SHP77 (cell line): ENCODE measurements at regions not wholly inside any gene's neighbourhood (a gene's known extent, or its start where the extent isn't known, plus 50 kb on each side); places are given as distances from the start of the nearest gene placed in this dataset.

Experiments
- DNase-seq, 2 experiments: peaks; one replicate each; lab custom pipeline; 2025; lab: John Stamatoyannopoulos, UW

- no peak for DNase-seq
Observed at GRCh38 chr9:108645520-108645919, 210.3 kb downstream of the ACTL7B start.

- DNase-seq: no peak
Observed at GRCh38 chr9:108643731-108644510, 211.9 kb downstream of the ACTL7B start.

- no peak for DNase-seq
Observed at GRCh38 chr9:108642871-108643270, 212.9 kb downstream of the ACTL7B start.

DNA sequence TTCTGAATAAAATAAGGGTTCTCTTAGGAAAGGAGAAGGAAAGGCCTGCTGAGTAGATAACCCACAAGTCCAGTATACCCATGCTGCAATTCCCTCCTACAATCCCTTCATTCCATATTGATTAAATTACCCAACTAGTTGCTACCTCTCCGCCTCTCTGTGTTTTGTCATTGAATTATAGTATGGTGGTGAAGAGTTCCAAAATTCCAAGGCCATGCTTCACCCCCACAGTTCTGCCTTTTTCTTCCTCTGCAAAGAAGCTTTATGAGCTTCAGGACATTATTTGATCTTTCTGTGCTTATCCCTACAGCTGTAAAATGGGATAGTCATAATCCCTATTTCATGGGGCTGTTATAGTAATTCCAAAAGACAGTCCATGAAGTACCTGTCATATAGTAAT is 215.6 kb downstream of the ACTL7B start:
- DNase-seq: no peak

GRCh38 chr9:108639696-108640095 is 216.1 kb downstream of the ACTL7B start:
- no peak for DNase-seq

DNA sequence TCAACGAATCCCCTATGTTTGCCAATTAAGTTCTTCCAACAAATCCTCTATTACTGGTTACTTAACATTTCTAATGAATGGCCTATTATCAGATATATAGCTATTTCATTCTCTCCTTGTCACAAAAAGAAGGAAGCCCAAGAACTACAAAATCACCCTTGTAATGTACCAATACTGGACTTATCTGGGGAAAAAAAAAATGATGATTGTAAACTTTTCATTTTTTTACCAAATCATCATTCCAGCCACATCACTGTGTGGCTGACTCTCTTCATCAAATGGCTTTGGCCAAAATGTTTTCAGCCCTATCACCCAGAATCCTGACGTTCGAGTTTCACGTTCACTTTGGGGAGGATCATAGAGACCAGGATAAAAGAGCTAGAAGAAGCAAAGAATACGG is 216.7 kb downstream of the ACTL7B start:
- DNase-seq: no peak

- no peak for DNase-seq
Observed at GRCh38 chr9:108637340-108637739, 218.4 kb downstream of the ACTL7B start.

DNA sequence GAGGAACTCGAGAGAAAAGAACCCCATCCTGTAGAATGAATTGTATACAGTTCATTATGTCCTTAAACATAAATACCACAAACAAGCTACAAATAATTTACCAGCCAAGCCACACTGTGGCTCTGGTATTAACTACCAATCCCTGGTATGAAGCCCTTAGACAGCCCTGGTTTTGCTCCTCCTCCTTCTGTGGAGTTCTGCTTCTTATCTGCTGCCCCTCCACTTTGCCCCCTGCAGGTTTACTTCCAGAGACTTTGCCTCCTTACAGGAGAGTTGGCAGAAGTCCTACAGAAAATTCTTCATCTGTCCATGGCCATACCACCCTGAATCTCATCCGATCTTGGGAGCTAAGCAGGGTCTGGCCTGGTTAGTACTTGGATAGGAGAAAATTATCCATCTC is 219.8 kb downstream of the ACTL7B start:
- DNase-seq: no peak

GRCh38 chr9:108634672-108635462 is 220.9 kb downstream of the ACTL7B start:
- no peak for DNase-seq

DNA sequence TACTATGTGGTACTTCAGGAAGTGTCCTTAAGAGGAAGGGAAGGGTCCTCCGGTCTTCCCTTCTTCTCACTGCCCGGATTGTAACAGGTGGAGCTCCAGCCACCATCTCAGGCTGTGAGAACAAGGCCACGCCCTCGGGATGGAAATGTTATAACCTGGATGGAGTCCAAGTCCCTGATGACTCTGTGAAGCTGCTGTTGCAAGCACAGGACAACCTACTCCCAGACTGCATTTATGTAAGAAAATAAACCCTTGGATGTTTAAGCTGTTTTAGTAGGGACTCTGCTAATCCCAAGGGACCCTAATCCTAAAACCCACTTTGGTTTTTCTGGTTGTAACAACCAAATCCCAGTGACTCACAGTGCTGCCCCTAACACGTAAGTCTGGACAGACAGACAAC is 221.6 kb downstream of the ACTL7B start:
- DNase-seq: peak in 1 of 2 experiments; percentile 42

DNA sequence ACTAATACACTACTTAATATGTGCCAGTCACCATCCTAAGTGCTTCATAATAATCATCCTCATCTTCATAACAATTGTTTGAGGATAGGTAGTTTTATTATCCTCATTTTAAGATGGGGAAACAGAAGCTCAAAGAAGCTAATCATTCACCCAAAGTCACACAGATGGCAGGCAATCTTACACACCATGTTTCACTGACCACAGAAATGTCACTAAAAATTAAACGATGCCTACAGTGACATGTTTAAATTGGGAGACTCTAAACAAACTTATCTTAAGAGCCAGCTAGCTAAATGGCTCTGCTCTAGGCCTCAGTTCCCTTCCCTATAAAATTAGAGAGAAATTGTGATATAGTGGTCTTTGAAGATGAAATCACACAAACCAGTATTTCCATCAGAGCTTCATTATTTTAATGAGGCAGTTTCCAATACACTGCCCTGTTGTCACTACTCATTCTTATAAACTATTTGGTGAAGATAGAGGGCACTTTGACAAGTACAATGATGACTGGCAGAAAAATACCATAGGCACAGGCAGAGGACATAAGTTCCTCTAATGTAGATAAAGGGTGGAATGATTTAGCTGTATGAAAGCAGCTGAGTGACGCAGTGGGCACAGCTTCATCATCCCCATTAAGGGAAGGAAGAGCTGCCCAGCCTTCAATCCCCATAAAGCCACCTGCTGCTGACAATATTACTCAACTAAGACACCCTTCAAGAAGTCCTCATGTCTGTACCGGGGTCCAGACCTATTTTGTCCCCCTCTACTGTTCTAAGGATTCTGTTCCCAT is 224.1 kb downstream of the ACTL7B start:
- no peak for DNase-seq

- no peak for DNase-seq
Observed at GRCh38 chr9:108628316-108628715, 227.5 kb downstream of the ACTL7B start.

GRCh38 chr9:108626743-108627142 is 229.0 kb downstream of the ACTL7B start:
- no peak for DNase-seq

DNA sequence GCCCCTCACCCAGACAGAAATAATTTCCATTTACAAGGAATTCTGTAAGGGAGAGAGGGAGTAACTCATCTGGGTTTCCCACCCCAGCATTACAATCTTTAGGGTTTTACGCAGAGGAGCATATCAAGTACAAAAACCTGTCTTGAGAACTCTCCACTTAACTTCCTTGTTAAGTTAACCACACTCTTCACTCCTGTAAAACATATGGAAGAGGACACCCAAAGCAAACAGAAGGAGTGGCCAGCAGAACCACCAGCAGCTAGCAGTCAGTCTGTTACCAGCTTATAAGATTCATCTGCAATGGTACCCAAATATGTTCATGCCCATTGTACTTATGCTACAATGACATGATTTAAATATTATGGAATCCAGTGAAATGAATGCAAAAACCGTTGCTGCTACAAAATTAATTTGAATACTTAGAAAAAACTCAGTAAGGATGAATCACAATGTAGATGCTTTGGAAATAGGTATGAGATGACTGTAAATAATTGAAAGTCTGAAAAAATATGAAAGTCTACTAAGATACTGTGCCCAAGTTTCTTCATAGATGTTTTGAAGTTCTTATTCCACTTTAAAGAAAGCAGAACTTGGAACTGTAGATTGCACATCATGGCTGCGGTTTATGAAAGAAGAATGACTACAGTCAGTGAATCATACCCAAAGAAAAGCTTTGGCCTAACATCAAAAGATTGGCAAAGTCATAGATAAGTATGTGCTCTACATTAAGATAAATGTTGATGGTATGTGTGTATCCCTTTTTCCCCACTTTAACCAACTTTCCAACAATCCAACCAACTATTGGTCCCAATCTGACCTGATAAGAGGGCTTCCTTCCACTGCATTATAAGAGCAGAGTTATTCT is 233.6 kb downstream of the ACTL7B start:
- no peak for DNase-seq

DNA sequence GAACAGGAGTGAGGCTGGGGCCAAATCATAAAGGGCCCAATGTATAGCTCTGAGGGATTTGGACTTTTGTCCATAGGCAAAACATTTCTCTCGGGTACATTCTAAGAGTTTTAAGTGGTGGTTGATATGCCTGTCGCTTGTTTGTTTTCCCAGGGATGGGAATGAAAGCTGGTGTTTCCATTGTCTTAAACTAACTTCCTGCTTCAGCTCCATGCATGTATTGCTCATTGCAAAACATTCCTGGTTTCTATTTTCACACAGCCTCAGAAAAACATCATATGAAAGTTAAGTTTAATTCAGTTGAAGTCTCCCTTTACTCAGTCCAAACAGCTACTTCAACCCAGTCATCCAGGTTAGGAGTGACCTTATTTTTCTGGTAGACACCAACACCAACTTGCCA is 235.0 kb downstream of the ACTL7B start:
- DNase-seq: no peak

- DNase-seq: no peak
Observed at GRCh38 chr9:108618906-108619550, 236.8 kb downstream of the ACTL7B start.

- DNase-seq: no peak
Observed at GRCh38 chr9:108617676-108618075, 238.1 kb downstream of the ACTL7B start.

DNA sequence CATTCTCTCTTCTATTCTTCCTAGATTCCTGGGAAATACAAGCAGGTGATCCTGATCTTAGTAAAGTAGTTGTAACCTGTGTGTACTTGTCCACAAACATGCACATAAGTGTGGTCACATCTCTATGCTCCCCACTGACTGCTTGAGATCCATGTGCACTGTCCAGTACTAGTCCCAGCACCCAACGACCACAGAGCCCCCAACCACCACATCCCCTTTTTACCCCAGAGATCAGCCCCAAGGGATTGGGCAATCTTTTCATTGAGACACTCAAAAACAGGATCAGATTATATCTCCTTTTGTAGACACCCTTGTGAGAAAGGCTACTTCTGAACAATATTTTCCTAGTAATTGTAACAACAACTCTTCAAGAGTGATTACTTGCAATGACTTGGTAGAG is 240.6 kb downstream of the ACTL7B start:
- no peak for DNase-seq

GRCh38 chr9:108612513-108612912 is 243.3 kb downstream of the ACTL7B start:
- no peak for DNase-seq

DNA sequence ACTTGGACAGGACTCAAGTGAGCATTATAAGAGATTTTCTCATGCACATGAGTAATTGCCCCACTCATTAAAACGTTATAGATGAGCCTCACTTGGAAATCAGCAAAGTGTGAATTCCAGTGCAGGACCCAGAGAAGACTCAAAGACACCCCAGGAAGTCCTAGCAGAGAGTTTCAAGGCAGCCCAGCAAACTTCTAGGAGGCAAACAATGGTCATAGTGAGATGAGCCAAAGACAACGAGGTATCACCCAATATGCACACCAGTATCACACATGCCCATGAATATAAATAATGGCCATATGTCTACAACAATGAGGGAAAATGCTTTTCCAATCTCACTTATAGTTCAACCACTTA is 245.9 kb downstream of the ACTL7B start:
- no peak for DNase-seq

- DNase-seq: no peak
Observed at GRCh38 chr9:108609227-108609896, 246.4 kb downstream of the ACTL7B start.
